ENCODE measurements at regions not wholly inside any gene's neighbourhood (a gene's known extent, or its start where the extent isn't known, plus 50 kb on each side); places are given as distances from the start of the nearest gene placed in this dataset.
"Not testable (repeated sequence)": the region's sequence is repeated elsewhere in the genome, so short reads cannot be mapped to it uniquely, and the experiment has no call there.

GRCh38 chr6:40881501-40881900, 157.5 kb downstream of the UNC5CL start:
- 76 to 81% methylated on average over 2 of the region's 2 CpGs for WGBS, 2 donors
- H3K27ac ChIP-seq (ENCODE audit: low read depth in 2 of 2, low read length in 1 of 2), result no peak overlapping the region
- no peak overlapping the region for H3K4me3 ChIP-seq (ENCODE audit: low read depth in 1 of 2, low read length in 2 of 2)
- H3K27me3 ChIP-seq (ENCODE audit: control insufficient read depth in 1 of 2, insufficient read depth in 2 of 2, low read length in 2 of 2), result no peaks in the 10 kb centered on the region
- peaks cover 0 to 8% of the 10 kb centered on the region in 2 donors for H3K4me1 ChIP-seq (ENCODE audit: control insufficient read depth in 2 of 2, insufficient read depth in 2 of 2, low read length in 1 of 2)
- H3K9me3 ChIP-seq (ENCODE audit: control insufficient read depth in 2 of 2, insufficient read depth in 1 of 2, low read depth in 1 of 2, low read length in 1 of 2), result no peaks in the 10 kb centered on the region
- H3K36me3 ChIP-seq (ENCODE audit: control insufficient read depth in 2 of 2, insufficient read depth in 2 of 2, low read length in 1 of 2), result no peaks in the 10 kb centered on the region

- H3K9me3 ChIP-seq (ENCODE audit: control insufficient read depth in 2 of 2, insufficient read depth in 1 of 2, low read depth in 1 of 2, low read length in 1 of 2), result no peaks in the 10 kb centered on the region
- WGBS, 2 donors, result 84 to 85% methylated on average over 2 of the region's 2 CpGs
- no peaks in the 10 kb centered on the region for H3K36me3 ChIP-seq (ENCODE audit: control insufficient read depth in 2 of 2, insufficient read depth in 2 of 2, low read length in 1 of 2)
- H3K27me3 ChIP-seq (ENCODE audit: control insufficient read depth in 1 of 2, insufficient read depth in 2 of 2, low read length in 2 of 2), result no peaks in the 10 kb centered on the region
- H3K4me3 ChIP-seq (ENCODE audit: low read depth in 1 of 2, low read length in 2 of 2), result no peak overlapping the region
- no peak overlapping the region for H3K27ac ChIP-seq (ENCODE audit: low read depth in 2 of 2, low read length in 1 of 2)
- peaks cover 0 to 8% of the 10 kb centered on the region in 2 donors for H3K4me1 ChIP-seq (ENCODE audit: control insufficient read depth in 2 of 2, insufficient read depth in 2 of 2, low read length in 1 of 2)
Measured at GRCh38 chr6:40880906-40881305, 158.1 kb downstream of the UNC5CL start.

GRCh38 chr6:40879169-40879568, 159.9 kb downstream of the UNC5CL start:
- peaks cover 0 to 20% of the 10 kb centered on the region in 2 donors for H3K4me1 ChIP-seq (ENCODE audit: control insufficient read depth in 2 of 2, insufficient read depth in 2 of 2, low read length in 1 of 2)
- WGBS, 2 donors, result 91 to 94% methylated on average over 2 of the region's 2 CpGs
- no peaks in the 10 kb centered on the region for H3K27me3 ChIP-seq (ENCODE audit: control insufficient read depth in 1 of 2, insufficient read depth in 2 of 2, low read length in 2 of 2)
- no peak overlapping the region for H3K4me3 ChIP-seq (ENCODE audit: low read depth in 1 of 2, low read length in 2 of 2)
- H3K27ac ChIP-seq (ENCODE audit: low read depth in 2 of 2, low read length in 1 of 2), result no peak overlapping the region
- H3K9me3 ChIP-seq (ENCODE audit: control insufficient read depth in 2 of 2, insufficient read depth in 1 of 2, low read depth in 1 of 2, low read length in 1 of 2), result no peaks in the 10 kb centered on the region
- H3K36me3 ChIP-seq (ENCODE audit: control insufficient read depth in 2 of 2, insufficient read depth in 2 of 2, low read length in 1 of 2), result no peaks in the 10 kb centered on the region

DNA sequence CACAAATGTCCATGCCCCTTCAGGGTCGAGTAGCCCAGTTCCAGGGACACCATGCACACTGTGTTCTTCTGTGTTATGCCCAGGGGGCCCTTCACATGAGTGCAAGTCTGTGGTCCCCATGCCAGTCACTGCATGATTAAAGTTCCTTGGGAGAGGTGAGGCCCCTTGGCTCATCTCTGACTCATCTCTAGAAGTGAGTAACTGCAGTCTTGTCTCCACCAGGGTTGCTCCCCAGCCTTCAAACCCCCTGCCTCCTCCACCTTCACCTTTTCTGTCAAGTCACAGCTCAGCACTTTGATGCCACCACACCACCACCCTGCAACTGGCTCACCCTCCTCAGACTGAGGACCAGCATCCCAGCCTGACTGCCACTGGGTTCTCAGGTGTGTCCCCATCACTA, 161.7 kb downstream of the UNC5CL start:
- 41 to 50% methylated on average over 1 of the region's 1 CpG for WGBS, 2 donors
- Histone ChIP-seq H3K27me3 (ENCODE audit: control insufficient read depth in 1 of 2, insufficient read depth in 2 of 2, low read length in 2 of 2) (no peaks in the 10 kb centered on the region), H3K27ac (ENCODE audit: low read depth in 2 of 2, low read length in 1 of 2) (no peak overlapping the region), H3K4me1 (ENCODE audit: control insufficient read depth in 2 of 2, insufficient read depth in 2 of 2, low read length in 1 of 2) (peaks cover 0 to 20% of the 10 kb centered on the region in 2 donors), H3K9me3 (ENCODE audit: control insufficient read depth in 2 of 2, insufficient read depth in 1 of 2, low read depth in 1 of 2, low read length in 1 of 2) (no peaks in the 10 kb centered on the region), H3K36me3 (ENCODE audit: control insufficient read depth in 2 of 2, insufficient read depth in 2 of 2, low read length in 1 of 2) (no peaks in the 10 kb centered on the region), H3K4me3 (ENCODE audit: low read depth in 1 of 2, low read length in 2 of 2) (no peak overlapping the region)

- Histone ChIP-seq H3K4me1 (ENCODE audit: control insufficient read depth in 2 of 2, insufficient read depth in 2 of 2, low read length in 1 of 2) (peaks cover 0 to 20% of the 10 kb centered on the region in 2 donors), H3K9me3 (ENCODE audit: control insufficient read depth in 2 of 2, insufficient read depth in 1 of 2, low read depth in 1 of 2, low read length in 1 of 2) (no peaks in the 10 kb centered on the region), H3K27ac (ENCODE audit: low read depth in 2 of 2, low read length in 1 of 2) (peak overlapping the region; percentile 12 to 47), H3K27me3 (ENCODE audit: control insufficient read depth in 1 of 2, insufficient read depth in 2 of 2, low read length in 2 of 2) (no peaks in the 10 kb centered on the region), H3K4me3 (ENCODE audit: low read depth in 1 of 2, low read length in 2 of 2) (no peak overlapping the region), H3K36me3 (ENCODE audit: control insufficient read depth in 2 of 2, insufficient read depth in 2 of 2, low read length in 1 of 2) (no peaks in the 10 kb centered on the region)
- 42 to 62% methylated on average over 2 of the region's 2 CpGs for WGBS, 2 donors
Measured at GRCh38 chr6:40876336-40876735, 162.7 kb downstream of the UNC5CL start.

GRCh38 chr6:40874495-40874894, 164.5 kb downstream of the UNC5CL start:
- Histone ChIP-seq H3K27ac (ENCODE audit: low read depth in 2 of 2, low read length in 1 of 2) (peak overlapping the region; percentile 38 to 66), H3K4me1 (ENCODE audit: control insufficient read depth in 2 of 2, insufficient read depth in 2 of 2, low read length in 1 of 2) (peaks cover 0 to 20% of the 10 kb centered on the region in 2 donors), H3K9me3 (ENCODE audit: control insufficient read depth in 2 of 2, insufficient read depth in 1 of 2, low read depth in 1 of 2, low read length in 1 of 2) (no peaks in the 10 kb centered on the region), H3K36me3 (ENCODE audit: control insufficient read depth in 2 of 2, insufficient read depth in 2 of 2, low read length in 1 of 2) (no peaks in the 10 kb centered on the region), H3K27me3 (ENCODE audit: control insufficient read depth in 1 of 2, insufficient read depth in 2 of 2, low read length in 2 of 2) (no peaks in the 10 kb centered on the region), H3K4me3 (ENCODE audit: low read depth in 1 of 2, low read length in 2 of 2) (no peak overlapping the region)
- WGBS, 2 donors, result 37 to 56% methylated on average over 4 of the region's 4 CpGs

DNA sequence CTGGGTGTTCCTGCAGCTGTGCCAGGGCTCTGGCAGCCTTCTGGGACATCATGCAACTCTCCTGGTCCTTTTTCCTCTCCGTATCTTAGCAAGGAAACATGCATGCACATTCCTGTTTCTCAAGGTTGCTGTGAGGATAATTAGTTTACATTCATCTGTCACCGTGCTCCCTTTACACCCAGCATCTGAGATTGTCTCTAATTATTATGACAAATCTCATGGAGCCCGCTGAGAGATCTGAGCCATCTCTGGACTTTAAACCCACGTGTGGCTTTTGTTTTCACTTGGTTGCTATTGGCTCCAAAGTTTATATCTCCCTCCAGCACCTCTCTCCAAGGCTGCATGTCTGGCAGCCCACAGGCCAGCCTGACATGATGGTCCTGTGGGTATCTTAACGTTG, 167.6 kb downstream of the UNC5CL start:
- no peaks in the 10 kb centered on the region for H3K9me3 ChIP-seq (ENCODE audit: control insufficient read depth in 2 of 2, insufficient read depth in 1 of 2, low read depth in 1 of 2, low read length in 1 of 2)
- no peak overlapping the region for H3K4me3 ChIP-seq (ENCODE audit: low read depth in 1 of 2, low read length in 2 of 2)
- H3K4me1 ChIP-seq (ENCODE audit: control insufficient read depth in 2 of 2, insufficient read depth in 2 of 2, low read length in 1 of 2), result peaks cover 3 to 16% of the 10 kb centered on the region in 2 donors
- no peaks in the 10 kb centered on the region for H3K27me3 ChIP-seq (ENCODE audit: control insufficient read depth in 1 of 2, insufficient read depth in 2 of 2, low read length in 2 of 2)
- 41 to 48% methylated on average over 5 of the region's 5 CpGs for WGBS, 2 donors
- H3K36me3 ChIP-seq (ENCODE audit: control insufficient read depth in 2 of 2, insufficient read depth in 2 of 2, low read length in 1 of 2), result no peaks in the 10 kb centered on the region
- H3K27ac ChIP-seq (ENCODE audit: low read depth in 2 of 2, low read length in 1 of 2), result no peak overlapping the region

DNA sequence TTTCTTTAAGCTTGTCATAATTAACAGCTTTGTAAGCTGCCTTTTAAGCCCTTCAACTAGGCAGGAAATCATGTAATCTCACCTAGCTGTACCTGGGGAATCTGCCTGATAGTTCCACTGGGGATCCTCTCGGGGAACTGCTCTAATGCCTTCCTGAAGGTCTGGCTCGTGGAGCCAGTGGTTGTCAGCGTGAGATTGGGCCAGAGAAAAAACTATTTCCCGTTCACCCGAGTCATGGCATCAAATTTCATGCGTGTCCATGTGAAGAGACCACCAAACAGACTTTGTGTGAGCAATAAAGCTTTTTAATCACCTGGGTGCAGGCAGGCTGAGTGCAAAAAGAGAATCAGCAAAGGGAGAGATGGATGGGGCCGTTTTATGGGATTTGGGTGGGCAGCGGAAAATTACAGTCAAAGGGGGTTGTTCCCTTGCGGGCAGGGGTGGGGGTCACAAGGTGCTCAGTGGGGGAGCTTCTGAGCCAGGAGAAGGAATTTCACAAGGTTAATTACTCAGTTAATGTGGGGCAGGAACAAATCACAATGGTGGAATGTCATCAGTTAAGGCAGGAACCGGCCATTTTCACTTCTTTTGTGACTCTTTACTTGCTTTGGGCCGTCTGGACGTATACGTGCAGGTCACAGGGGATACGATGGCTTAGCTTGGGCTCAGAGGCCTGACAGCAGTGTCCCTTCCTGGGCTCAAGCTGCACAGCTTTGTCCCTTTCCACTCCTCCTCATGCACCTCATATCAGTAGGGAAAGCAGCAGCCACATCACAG, 170.7 kb downstream of the UNC5CL start:
- not testable (repeated sequence) for H3K27me3 ChIP-seq (ENCODE audit: control insufficient read depth in 1 of 2, insufficient read depth in 2 of 2, low read length in 2 of 2); H3K9me3 ChIP-seq (ENCODE audit: control insufficient read depth in 2 of 2, insufficient read depth in 1 of 2, low read depth in 1 of 2, low read length in 1 of 2); H3K4me3 ChIP-seq (ENCODE audit: low read depth in 1 of 2, low read length in 2 of 2); H3K4me1 ChIP-seq (ENCODE audit: control insufficient read depth in 2 of 2, insufficient read depth in 2 of 2, low read length in 1 of 2); H3K36me3 ChIP-seq (ENCODE audit: control insufficient read depth in 2 of 2, insufficient read depth in 2 of 2, low read length in 1 of 2)
- peak overlapping the region; percentile 83 to 87 for H3K27ac ChIP-seq (ENCODE audit: low read depth in 2 of 2, low read length in 1 of 2)
- WGBS, 2 donors, result 59 to 60% methylated on average over 14 of the region's 14 CpGs

DNA sequence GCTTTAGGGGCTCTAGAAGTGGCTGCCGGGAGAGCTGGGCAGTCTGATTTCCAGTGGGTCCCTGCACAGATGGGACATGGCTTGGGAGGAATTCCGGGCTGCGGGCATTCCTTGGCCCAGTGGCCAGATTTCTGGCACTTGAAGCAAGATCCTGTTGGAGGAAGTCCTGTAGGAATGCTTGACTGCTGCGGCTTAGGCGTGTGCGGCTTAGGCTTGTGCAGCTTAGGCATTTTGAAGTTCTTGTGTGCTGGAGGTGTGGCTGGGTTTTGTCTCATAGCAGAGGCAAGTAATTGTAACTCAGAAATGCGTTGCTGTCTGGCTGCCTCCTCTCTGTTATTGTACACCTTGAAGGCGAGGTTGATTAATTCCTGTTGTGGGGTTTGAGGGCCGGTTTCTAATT, 171.5 kb downstream of the UNC5CL start:
- H3K4me1 ChIP-seq (ENCODE audit: control insufficient read depth in 2 of 2, insufficient read depth in 2 of 2, low read length in 1 of 2); H3K9me3 ChIP-seq (ENCODE audit: control insufficient read depth in 2 of 2, insufficient read depth in 1 of 2, low read depth in 1 of 2, low read length in 1 of 2); H3K36me3 ChIP-seq (ENCODE audit: control insufficient read depth in 2 of 2, insufficient read depth in 2 of 2, low read length in 1 of 2); H3K27me3 ChIP-seq (ENCODE audit: control insufficient read depth in 1 of 2, insufficient read depth in 2 of 2, low read length in 2 of 2): not testable (repeated sequence)
- WGBS, 2 donors, result 44 to 45% methylated on average over 9 of the region's 9 CpGs
- Histone ChIP-seq H3K27ac (ENCODE audit: low read depth in 2 of 2, low read length in 1 of 2) (peak overlapping the region; percentile 83 to 87), H3K4me3 (ENCODE audit: low read depth in 1 of 2, low read length in 2 of 2) (peak overlapping the region; percentile 23 to 41)

- WGBS, 2 donors, result 80 to 87% methylated on average over 2 of the region's 2 CpGs
- not testable (repeated sequence) for H3K36me3 ChIP-seq (ENCODE audit: control insufficient read depth in 2 of 2, insufficient read depth in 2 of 2, low read length in 1 of 2); H3K9me3 ChIP-seq (ENCODE audit: control insufficient read depth in 2 of 2, insufficient read depth in 1 of 2, low read depth in 1 of 2, low read length in 1 of 2); H3K4me1 ChIP-seq (ENCODE audit: control insufficient read depth in 2 of 2, insufficient read depth in 2 of 2, low read length in 1 of 2); H3K4me3 ChIP-seq (ENCODE audit: low read depth in 1 of 2, low read length in 2 of 2); H3K27me3 ChIP-seq (ENCODE audit: control insufficient read depth in 1 of 2, insufficient read depth in 2 of 2, low read length in 2 of 2)
- H3K27ac ChIP-seq (ENCODE audit: low read depth in 2 of 2, low read length in 1 of 2), result peak overlapping the region in 1 of 2 donors; percentile 10
Measured at GRCh38 chr6:40865259-40865658, 173.8 kb downstream of the UNC5CL start.
